ENCODE measurements at regions not wholly inside any gene's neighbourhood (a gene's known extent, or its start where the extent isn't known, plus 50 kb on each side); places are given as distances from the start of the nearest gene placed in this dataset.
"Not testable (repeated sequence)": the region's sequence is repeated elsewhere in the genome, so short reads cannot be mapped to it uniquely, and the experiment has no call there.

DNA sequence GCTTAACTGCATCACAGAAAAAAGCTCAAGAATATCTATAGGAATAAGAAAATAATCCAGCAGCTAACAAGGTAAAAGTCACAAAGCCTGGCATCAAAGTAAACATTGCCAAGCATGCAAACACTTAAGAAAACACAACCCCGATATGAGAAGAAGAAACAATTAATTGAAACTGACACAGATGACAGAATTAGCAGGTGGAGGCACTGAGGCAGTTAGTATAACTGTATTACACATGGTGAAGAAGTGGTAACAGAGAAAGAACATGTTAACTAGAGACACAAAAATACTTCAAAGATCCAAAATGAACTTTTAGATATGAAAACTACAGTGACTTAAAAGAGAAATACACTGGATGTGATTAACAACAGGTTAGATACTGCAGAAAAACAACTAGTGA lies 69.4 kb upstream of the PMPCB start:
- not testable (repeated sequence) for TF ChIP-seq YY1 (IDR thresholded peaks at IDR 0.05); TAF1 (conservative IDR thresholded peaks at IDR 0.05); RAD21 (IDR thresholded peaks at IDR 0.05); JUND (IDR thresholded peaks at IDR 0.05)
- TF ChIP-seq, protein P1, sequence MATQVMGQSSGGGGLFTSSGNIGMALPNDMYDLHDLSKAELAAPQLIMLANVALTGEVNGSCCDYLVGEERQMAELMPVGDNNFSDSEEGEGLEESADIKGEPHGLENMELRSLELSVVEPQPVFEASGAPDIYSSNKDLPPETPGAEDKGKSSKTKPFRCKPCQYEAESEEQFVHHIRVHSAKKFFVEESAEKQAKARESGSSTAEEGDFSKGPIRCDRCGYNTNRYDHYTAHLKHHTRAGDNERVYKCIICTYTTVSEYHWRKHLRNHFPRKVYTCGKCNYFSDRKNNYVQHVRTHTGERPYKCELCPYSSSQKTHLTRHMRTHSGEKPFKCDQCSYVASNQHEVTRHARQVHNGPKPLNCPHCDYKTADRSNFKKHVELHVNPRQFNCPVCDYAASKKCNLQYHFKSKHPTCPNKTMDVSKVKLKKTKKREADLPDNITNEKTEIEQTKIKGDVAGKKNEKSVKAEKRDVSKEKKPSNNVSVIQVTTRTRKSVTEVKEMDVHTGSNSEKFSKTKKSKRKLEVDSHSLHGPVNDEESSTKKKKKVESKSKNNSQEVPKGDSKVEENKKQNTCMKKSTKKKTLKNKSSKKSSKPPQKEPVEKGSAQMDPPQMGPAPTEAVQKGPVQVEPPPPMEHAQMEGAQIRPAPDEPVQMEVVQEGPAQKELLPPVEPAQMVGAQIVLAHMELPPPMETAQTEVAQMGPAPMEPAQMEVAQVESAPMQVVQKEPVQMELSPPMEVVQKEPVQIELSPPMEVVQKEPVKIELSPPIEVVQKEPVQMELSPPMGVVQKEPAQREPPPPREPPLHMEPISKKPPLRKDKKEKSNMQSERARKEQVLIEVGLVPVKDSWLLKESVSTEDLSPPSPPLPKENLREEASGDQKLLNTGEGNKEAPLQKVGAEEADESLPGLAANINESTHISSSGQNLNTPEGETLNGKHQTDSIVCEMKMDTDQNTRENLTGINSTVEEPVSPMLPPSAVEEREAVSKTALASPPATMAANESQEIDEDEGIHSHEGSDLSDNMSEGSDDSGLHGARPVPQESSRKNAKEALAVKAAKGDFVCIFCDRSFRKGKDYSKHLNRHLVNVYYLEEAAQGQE (IDR thresholded peaks at IDR 0.05), result not testable (repeated sequence)
- TF ChIP-seq, protein P2, sequence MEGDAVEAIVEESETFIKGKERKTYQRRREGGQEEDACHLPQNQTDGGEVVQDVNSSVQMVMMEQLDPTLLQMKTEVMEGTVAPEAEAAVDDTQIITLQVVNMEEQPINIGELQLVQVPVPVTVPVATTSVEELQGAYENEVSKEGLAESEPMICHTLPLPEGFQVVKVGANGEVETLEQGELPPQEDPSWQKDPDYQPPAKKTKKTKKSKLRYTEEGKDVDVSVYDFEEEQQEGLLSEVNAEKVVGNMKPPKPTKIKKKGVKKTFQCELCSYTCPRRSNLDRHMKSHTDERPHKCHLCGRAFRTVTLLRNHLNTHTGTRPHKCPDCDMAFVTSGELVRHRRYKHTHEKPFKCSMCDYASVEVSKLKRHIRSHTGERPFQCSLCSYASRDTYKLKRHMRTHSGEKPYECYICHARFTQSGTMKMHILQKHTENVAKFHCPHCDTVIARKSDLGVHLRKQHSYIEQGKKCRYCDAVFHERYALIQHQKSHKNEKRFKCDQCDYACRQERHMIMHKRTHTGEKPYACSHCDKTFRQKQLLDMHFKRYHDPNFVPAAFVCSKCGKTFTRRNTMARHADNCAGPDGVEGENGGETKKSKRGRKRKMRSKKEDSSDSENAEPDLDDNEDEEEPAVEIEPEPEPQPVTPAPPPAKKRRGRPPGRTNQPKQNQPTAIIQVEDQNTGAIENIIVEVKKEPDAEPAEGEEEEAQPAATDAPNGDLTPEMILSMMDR (IDR thresholded peaks at IDR 0.05; ENCODE audit: low read depth, low read length, missing input control), result not testable (repeated sequence)
- TF ChIP-seq, protein P3, sequence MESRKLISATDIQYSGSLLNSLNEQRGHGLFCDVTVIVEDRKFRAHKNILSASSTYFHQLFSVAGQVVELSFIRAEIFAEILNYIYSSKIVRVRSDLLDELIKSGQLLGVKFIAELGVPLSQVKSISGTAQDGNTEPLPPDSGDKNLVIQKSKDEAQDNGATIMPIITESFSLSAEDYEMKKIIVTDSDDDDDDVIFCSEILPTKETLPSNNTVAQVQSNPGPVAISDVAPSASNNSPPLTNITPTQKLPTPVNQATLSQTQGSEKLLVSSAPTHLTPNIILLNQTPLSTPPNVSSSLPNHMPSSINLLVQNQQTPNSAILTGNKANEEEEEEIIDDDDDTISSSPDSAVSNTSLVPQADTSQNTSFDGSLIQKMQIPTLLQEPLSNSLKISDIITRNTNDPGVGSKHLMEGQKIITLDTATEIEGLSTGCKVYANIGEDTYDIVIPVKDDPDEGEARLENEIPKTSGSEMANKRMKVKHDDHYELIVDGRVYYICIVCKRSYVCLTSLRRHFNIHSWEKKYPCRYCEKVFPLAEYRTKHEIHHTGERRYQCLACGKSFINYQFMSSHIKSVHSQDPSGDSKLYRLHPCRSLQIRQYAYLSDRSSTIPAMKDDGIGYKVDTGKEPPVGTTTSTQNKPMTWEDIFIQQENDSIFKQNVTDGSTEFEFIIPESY (IDR thresholded peaks at IDR 0.05), result not testable (repeated sequence)
- TF ChIP-seq, protein P4, sequence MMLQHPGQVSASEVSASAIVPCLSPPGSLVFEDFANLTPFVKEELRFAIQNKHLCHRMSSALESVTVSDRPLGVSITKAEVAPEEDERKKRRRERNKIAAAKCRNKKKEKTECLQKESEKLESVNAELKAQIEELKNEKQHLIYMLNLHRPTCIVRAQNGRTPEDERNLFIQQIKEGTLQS (IDR thresholded peaks at IDR 0.05), result not testable (repeated sequence)
